AG04450 (cell line): ENCODE measurements at regions not wholly inside any gene's neighbourhood (a gene's known extent, or its start where the extent isn't known, plus 50 kb on each side); places are given as distances from the start of the nearest gene placed in this dataset.

Experiments used
- CTCF ChIA-PET: fragments of 300-600, 350-600 bp; formaldehyde crosslinking; extraction: SDS; loops from one replicate; lab custom pipeline; 2022; ENCODE audit warnings: antibody characterized with exemption, inconsistent platforms; lab: Charles Lee
- POLR2A ChIA-PET: fragments of 350-600 bp; formaldehyde crosslinking; extraction: SDS; loops from one replicate; lab custom pipeline; 2021; ENCODE audit warnings: antibody characterized with exemption, inconsistent platforms; lab: Yijun Ruan, JAX
- DNase-seq: peaks from one replicate; pipeline ENCODE4 v3.0.0-alpha.2; 2011; ENCODE audit warnings: low read depth, low spot score
- H3K27ac ChIP-seq: one replicate; pipeline ENCODE4 v1.5.1; 2012; ENCODE audit warnings: low read depth, low read length, control low read depth
- H3K27me3 ChIP-seq: one replicate; pipeline ENCODE4 v1.6.0; 2012; ENCODE audit warnings: low read length; ENCODE audit not compliant: control insufficient read depth, insufficient read depth
- H3K4me3 ChIP-seq: 2 replicates; pipeline ENCODE4 v1.5.1; 2011; ENCODE audit warnings: mild to moderate bottlenecking, low read depth, low read length, control low read depth
- H3K9me3 ChIP-seq: 2 replicates; pipeline ENCODE4 v1.5.1; 2012; ENCODE audit warnings: low read length; ENCODE audit not compliant: control insufficient read depth, insufficient read depth
- TF ChIP-seq, protein P1 (sequence below): IDR thresholded peaks from 2 replicates; pipeline ENCODE4 v1.5.1; 2011; ENCODE audit warnings: low read depth, low read length, control low read depth, inconsistent platforms

DNA sequence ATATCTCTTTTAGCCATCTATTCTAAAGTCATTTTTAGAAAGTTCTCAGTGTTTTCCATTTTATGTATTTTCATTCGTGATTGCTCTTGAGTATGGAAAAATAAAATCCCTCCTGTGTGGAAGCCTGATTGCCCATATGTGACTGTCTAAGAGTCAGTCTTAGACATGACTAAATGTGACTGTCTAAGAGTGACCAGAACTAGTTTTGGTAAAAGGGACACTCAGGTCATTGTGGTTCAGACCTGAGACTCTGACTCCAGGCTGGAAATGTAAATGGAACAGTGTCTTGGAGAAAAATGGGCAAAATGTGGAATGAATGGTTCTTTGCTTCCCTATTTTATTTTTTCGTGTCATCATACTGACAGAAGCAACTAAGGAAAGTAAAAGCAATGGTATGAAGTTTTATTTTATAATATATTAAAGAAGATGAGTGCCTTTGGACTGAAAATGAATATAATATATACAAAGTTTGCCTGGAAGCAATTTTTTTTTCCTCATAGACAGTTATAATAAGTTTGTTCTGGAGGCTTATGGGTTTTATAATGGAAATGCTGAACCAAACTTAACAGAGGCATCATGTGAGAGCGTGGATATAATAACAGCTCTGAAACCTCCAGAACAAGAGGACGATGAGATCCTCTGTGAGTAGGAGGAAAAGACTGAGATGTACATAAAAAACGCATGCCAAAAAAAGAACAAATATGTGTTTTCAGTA is 264.4 kb downstream of the ZPLD1 start:
- Histone ChIP-seq H3K9me3 (no peaks in the 10 kb centered on the region), H3K27ac (no peak overlapping the region), H3K27me3 (no peaks in the 10 kb centered on the region), H3K4me3 (no peak overlapping the region)
- no peak for DNase-seq
- POLR2A ChIA-PET: no interaction called here
- TF ChIP-seq, protein P1, sequence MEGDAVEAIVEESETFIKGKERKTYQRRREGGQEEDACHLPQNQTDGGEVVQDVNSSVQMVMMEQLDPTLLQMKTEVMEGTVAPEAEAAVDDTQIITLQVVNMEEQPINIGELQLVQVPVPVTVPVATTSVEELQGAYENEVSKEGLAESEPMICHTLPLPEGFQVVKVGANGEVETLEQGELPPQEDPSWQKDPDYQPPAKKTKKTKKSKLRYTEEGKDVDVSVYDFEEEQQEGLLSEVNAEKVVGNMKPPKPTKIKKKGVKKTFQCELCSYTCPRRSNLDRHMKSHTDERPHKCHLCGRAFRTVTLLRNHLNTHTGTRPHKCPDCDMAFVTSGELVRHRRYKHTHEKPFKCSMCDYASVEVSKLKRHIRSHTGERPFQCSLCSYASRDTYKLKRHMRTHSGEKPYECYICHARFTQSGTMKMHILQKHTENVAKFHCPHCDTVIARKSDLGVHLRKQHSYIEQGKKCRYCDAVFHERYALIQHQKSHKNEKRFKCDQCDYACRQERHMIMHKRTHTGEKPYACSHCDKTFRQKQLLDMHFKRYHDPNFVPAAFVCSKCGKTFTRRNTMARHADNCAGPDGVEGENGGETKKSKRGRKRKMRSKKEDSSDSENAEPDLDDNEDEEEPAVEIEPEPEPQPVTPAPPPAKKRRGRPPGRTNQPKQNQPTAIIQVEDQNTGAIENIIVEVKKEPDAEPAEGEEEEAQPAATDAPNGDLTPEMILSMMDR: no peak
- CTCF ChIA-PET: interaction anchor here (0.9 kb wide), 1 partner anchor 25 kb away, joined by 3 read pairs; no protein-coding TSS in a partner anchor

DNA sequence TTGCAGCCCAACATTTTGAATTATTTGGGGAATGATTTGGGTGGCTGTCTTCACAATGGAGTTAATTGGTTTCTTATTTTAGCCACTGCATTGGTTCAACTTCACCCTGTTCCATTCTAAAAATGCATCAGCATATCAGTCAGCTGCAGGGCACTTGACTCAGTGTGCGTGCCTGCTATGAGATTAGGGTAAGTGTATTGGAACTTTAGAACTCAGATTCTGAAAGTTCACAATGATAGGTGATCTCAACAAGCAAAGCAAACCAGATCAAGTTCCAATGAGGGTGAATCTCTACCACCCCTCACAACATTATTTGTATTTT is 265.0 kb downstream of the ZPLD1 start:
- ChIA-PET POLR2A (no interaction called here), CTCF (no interaction called here)
- DNase-seq: no peak
- TF ChIP-seq, protein P1: no peak
- no peaks in the 10 kb centered on the region for H3K27me3 ChIP-seq
- no peak overlapping the region for H3K27ac ChIP-seq
- no peak overlapping the region for H3K4me3 ChIP-seq
- no peaks in the 10 kb centered on the region for H3K9me3 ChIP-seq

- Histone ChIP-seq H3K9me3 (no peaks in the 10 kb centered on the region), H3K27me3 (no peaks in the 10 kb centered on the region), H3K27ac (no peak overlapping the region), H3K4me3 (no peak overlapping the region)
- POLR2A ChIA-PET: no interaction called here
- TF ChIP-seq, protein P1: no peak
- CTCF ChIA-PET: no interaction called here
- no peak for DNase-seq
Observed at GRCh38 chr3:102712896-102713295, 278.1 kb downstream of the ZPLD1 start.

- ChIA-PET CTCF (no interaction called here), POLR2A (no interaction called here)
- TF ChIP-seq, protein P1: no peak
- Histone ChIP-seq H3K9me3 (no peaks in the 10 kb centered on the region), H3K27ac (no peak overlapping the region), H3K4me3 (no peak overlapping the region), H3K27me3 (no peaks in the 10 kb centered on the region)
- no peak for DNase-seq
Observed at GRCh38 chr3:102714567-102714966, 279.8 kb downstream of the ZPLD1 start.

GRCh38 chr3:102715030-102715697 is 280.3 kb downstream of the ZPLD1 start:
- POLR2A ChIA-PET: no interaction called here
- no peak overlapping the region for H3K27ac ChIP-seq
- TF ChIP-seq, protein P1: no peak
- CTCF ChIA-PET: interaction anchor here (1.3 kb wide), 1 partner anchor 42 kb away, joined by 3 read pairs; no protein-coding TSS in a partner anchor
- no peaks in the 10 kb centered on the region for H3K27me3 ChIP-seq
- no peaks in the 10 kb centered on the region for H3K9me3 ChIP-seq
- DNase-seq: no peak
- H3K4me3 ChIP-seq: no peak overlapping the region
